WTC11 (cell line): ENCODE measurements at regions not wholly inside any gene's neighbourhood (a gene's known extent, or its start where the extent isn't known, plus 50 kb on each side); places are given as distances from the start of the nearest gene placed in this dataset.

Source experiments
- ARID4B ChIP-seq: sonication (generic); formaldehyde crosslinking; IDR thresholded peaks from 2 replicates; pipeline ENCODE4 v1.8.0; 2023; ENCODE audit warnings: missing genetic modification reagents, mild to moderate bottlenecking, borderline replicate concordance
- ATF2 ChIP-seq: sonication (generic); formaldehyde crosslinking; IDR thresholded peaks from 2 replicates; pipeline ENCODE4 v1.8.1; 2022; ENCODE audit warnings: low read depth, missing genetic modification reagents, borderline replicate concordance
- CREB1 ChIP-seq: sonication (generic); formaldehyde crosslinking; IDR thresholded peaks from 2 replicates; pipeline ENCODE4 v1.8.0; 2023; ENCODE audit warnings: mild to moderate bottlenecking, missing genetic modification reagents
- CTCF ChIP-seq: fragments of 200-600 bp; IDR thresholded peaks from 2 replicates; pipeline ENCODE4 v1.8.0; 2022; ENCODE audit warnings: antibody characterized with exemption
- ESRRA ChIP-seq: sonication (generic); formaldehyde crosslinking; IDR thresholded peaks from 2 replicates; pipeline ENCODE4 v1.8.1; 2022; ENCODE audit warnings: mild to moderate bottlenecking, missing genetic modification reagents, borderline replicate concordance
- HMGA2 ChIP-seq: fragments of 250-450 bp; sonication (Bioruptor Pico); IDR thresholded peaks from 2 replicates; pipeline ENCODE4 v1.4.0; 2021; ENCODE audit warnings: mild to moderate bottlenecking, moderate library complexity
- HMGXB4 ChIP-seq: sonication (generic); formaldehyde crosslinking; IDR thresholded peaks from 2 replicates; pipeline ENCODE4 v1.8.1; 2023; ENCODE audit warnings: mild to moderate bottlenecking, moderate library complexity, missing genetic modification reagents
- IRF1 ChIP-seq: sonication (generic); formaldehyde crosslinking; IDR thresholded peaks from 2 replicates; pipeline ENCODE4 v1.8.0; 2023; ENCODE audit warnings: missing genetic modification reagents
- JAZF1 ChIP-seq: fragments of 250-450 bp; sonication (Bioruptor Pico); IDR thresholded peaks from 2 replicates; pipeline ENCODE4 v1.9.0; 2021; ENCODE audit warnings: moderate library complexity, mild to moderate bottlenecking, inconsistent platforms
- KAT7 ChIP-seq: sonication (generic); formaldehyde crosslinking; IDR thresholded peaks from 2 replicates; pipeline ENCODE4 v1.8.1; 2023; ENCODE audit warnings: missing genetic modification reagents, mild to moderate bottlenecking, borderline replicate concordance
- NFE2L1 ChIP-seq: sonication (generic); formaldehyde crosslinking; IDR thresholded peaks from 2 replicates; pipeline ENCODE4 v1.8.1; 2023; ENCODE audit warnings: missing genetic modification reagents
- NFYB ChIP-seq: sonication (generic); formaldehyde crosslinking; conservative IDR thresholded peaks from 2 replicates; pipeline ENCODE4 v1.8.0; 2022; ENCODE audit warnings: low read depth, missing genetic modification reagents
- NR3C1 ChIP-seq: sonication (generic); formaldehyde crosslinking; conservative IDR thresholded peaks from 2 replicates; pipeline ENCODE4 v1.8.1; 2023; ENCODE audit warnings: low read depth, mild to moderate bottlenecking, missing genetic modification reagents
- ZNF138 ChIP-seq: sonication (generic); formaldehyde crosslinking; conservative IDR thresholded peaks from 2 replicates; pipeline ENCODE4 v1.8.1; 2022; ENCODE audit warnings: mild to moderate bottlenecking, moderate library complexity, missing genetic modification reagents

GRCh38 chr3:71928212-71928611, 143.3 kb upstream of the PROK2 start:
- TF ChIP-seq CTCF (no peak), HMGXB4 (CRISPR knock-in tag) (no peak), CREB1 (CRISPR knock-in tag) (no peak), ZNF138 (CRISPR knock-in tag) (no peak), ARID4B (CRISPR knock-in tag) (no peak), ATF2 (no peak), HMGA2 (CRISPR knock-in tag) (no peak), NR3C1 (no peak), ESRRA (CRISPR knock-in tag) (no peak), JAZF1 (CRISPR knock-in tag) (no peak), NFYB (no peak), KAT7 (CRISPR knock-in tag) (no peak), NFE2L1 (CRISPR knock-in tag) (no peak), IRF1 (CRISPR knock-in tag) (no peak)
